Stimulated activated CD8-positive, alpha-beta memory T cell treated with anti-CD3 and anti-CD28 coated beads, Interleukin-7, amount 100 ng/mL, for 1 hour (primary cell): ENCODE measurements at regions not wholly inside any gene's neighbourhood (a gene's known extent, or its start where the extent isn't known, plus 50 kb on each side); places are given as distances from the start of the nearest gene placed in this dataset.

Experiments
- DNase-seq, 2 donors: peaks; one replicate each; pipeline ENCODE4 v3.0.0-alpha.2; 2020; ENCODE audit warnings: low read depth in 2 of 2

- no peak for DNase-seq
Measured at GRCh38 chr1:8086055-8086454, 59.9 kb upstream of the ERRFI1 start.

DNA sequence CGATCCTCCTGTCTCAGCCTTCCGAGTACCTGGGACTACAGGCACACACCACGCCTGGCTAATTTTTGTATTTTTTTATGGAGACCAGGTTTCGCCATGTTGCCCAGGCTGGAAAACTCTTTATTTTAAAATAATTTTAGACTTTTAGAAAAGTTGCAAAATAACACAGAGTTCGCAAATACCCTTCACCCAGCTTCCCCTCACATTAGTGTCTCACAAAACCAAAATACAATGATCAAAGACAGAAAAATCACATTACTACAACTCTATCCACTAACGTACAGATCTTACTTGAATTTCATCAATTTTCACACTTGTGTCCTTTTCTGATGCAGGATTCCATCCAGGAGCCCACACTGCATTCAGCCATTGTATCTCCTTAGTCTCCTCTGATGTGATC is 58.8 kb upstream of the ERRFI1 start:
- DNase-seq, result no peak

DNA sequence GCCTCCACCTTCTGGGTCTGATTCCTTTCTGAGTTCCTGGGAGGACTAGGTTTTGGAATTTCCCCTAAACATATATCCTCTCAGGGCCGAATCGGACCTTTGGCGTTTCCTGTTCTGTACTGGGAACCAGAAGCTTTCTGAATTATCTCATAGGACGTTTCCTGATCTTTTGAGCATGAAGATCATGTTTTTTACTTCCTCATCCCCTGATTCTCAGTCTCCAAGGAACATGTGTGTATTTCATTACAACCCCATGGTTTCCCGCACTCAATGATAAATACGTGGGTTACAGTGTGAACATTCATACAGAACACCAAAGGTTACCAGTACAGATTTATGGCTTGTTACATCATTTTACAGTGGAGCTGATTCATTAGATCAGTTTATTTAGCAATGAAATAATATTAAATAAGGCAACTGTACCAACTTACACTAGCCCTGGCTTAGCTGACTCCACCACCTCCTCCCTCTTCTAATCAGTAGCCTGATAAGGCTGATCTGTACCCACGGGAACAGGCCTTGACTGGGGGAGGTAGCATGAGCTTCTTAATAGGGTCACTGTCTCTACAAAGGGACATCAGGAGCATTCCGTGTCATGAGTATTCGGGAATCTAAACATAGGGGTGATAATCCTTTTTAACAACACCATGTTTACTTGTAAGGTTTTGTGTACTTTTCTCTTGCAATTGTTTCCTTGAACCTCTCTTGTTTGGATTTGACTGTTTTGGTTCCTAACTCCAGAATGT is 57.8 kb upstream of the ERRFI1 start:
- DNase-seq, result no peak

DNA sequence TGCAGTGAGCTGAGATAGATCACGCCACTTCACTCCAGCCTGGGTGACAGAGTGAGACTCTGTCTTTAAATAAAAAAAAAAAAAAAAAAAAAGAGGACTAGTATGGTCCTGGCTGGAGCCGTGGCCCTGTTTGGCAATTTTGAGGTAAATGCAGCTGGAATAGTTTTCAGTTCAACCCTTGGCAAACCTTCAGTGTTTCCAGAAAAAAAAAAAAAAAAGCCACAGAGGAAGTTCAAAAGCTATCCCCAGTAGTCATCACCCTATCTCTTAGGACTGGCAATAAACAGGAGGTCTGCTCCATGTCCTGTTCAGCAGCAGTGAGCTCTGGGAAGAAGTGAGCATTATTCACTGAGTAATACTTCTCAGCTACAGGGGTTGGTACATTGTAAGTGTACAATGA is 56.8 kb upstream of the ERRFI1 start:
- DNase-seq, result no peak

- DNase-seq, result no peak
Measured at GRCh38 chr1:8078176-8078671, 52.1 kb upstream of the ERRFI1 start.

DNA sequence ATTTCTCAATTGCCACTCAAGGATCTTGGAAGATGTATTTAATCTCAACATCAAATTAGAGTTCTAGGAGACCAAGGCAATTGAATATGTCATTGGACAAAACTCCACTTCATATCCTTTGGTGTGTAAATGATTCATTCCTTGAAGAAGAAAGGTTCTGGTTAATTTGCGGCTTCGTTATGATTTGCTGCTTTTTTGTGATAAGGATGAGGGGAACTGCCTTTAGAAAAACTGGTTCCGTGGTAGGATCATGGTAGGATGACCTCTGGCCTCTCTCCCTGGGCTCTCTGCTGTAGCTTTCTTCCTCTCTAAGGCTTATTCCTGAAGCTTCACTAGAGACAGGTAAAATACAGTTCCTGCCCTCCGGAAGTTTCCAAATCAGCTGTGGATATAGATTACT is 51.5 kb upstream of the ERRFI1 start:
- no peak for DNase-seq

DNA sequence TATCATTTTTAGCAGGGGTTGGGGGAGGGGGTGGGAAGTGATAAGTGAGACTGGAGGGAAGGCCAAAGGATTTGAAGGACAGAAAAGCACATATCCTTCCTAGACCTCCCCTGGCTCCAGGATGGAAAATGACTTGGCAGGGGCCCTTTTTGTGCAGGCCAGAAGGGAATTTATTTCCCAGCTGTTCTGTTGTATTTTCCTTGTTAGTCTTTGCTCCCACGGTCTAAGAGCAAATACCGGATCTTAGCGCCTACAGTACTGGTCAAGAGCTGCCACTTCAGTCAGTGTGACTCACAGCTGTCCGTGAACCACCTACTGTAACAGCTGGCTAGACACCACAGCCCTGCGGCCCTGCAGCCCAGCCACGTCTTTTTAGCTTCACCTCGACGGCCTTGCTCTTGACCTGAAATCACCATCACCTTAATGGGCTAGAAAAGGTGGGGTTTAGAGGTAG is 51.0 kb upstream of the ERRFI1 start:
- DNase-seq, result no peak

GRCh38 chr1:8076176-8076575 is 50.1 kb upstream of the ERRFI1 start:
- no peak for DNase-seq
